ENCODE measurements at regions not wholly inside any gene's neighbourhood (a gene's known extent, or its start where the extent isn't known, plus 50 kb on each side); places are given as distances from the start of the nearest gene placed in this dataset.
A peak's percentile ranks its signal among the peaks of the same experiment; 100 is the strongest.

- intact Hi-C loops (cut with DNase I), result no loop called here
- TF ChIP-seq POLR2A (IDR thresholded peaks at IDR 0.05) (no peak), CTCF (IDR thresholded peaks at IDR 0.05) (no peak)
- DNase-seq, result peak in 2 of 7 donors; percentile 18 to 38
- no peak overlapping the region for H3K4me3 ChIP-seq
- WGBS, 4 donors, result 39 to 50% (median 46%) methylated on average over 1 of the region's 1 CpG
- H3K9me3 ChIP-seq (replicated peaks in 1 of 3), result no peaks in the 10 kb centered on the region
- no peaks in the 10 kb centered on the region for H3K4me1 ChIP-seq (replicated peaks in 1 of 2)
- H3K27ac ChIP-seq, result no peak overlapping the region
- no peaks in the 10 kb centered on the region for H3K27me3 ChIP-seq
- H3K36me3 ChIP-seq (replicated peaks in 1 of 2), result no peaks in the 10 kb centered on the region
Observed at GRCh38 chr18:61963705-61964104, 70.9 kb upstream of the RNF152 start.

GRCh38 chr18:61957801-61958516, 65.2 kb upstream of the RNF152 start:
- intact Hi-C loops (cut with DNase I), result no loop called here
- Histone ChIP-seq H3K27ac (no peak overlapping the region), H3K27me3 (no peaks in the 10 kb centered on the region), H3K9me3 (replicated peaks in 1 of 3) (no peaks in the 10 kb centered on the region), H3K4me1 (replicated peaks in 1 of 2) (no peaks in the 10 kb centered on the region), H3K4me3 (no peak overlapping the region), H3K36me3 (replicated peaks in 1 of 2) (no peaks in the 10 kb centered on the region)
- WGBS, 4 donors, result 70 to 86% (median 77%) methylated on average over 9 to 13 of the region's 13 CpGs
- DNase-seq, result no peak
- TF ChIP-seq CTCF (IDR thresholded peaks at IDR 0.05) (no peak), POLR2A (IDR thresholded peaks at IDR 0.05) (no peak)

GRCh38 chr18:61955644-61956043, 62.8 kb upstream of the RNF152 start:
- Histone ChIP-seq H3K36me3 (replicated peaks in 1 of 2) (no peaks in the 10 kb centered on the region), H3K9me3 (replicated peaks in 1 of 3) (no peaks in the 10 kb centered on the region), H3K4me3 (no peak overlapping the region), H3K4me1 (replicated peaks in 1 of 2) (no peaks in the 10 kb centered on the region), H3K27me3 (no peaks in the 10 kb centered on the region), H3K27ac (no peak overlapping the region)
- DNase-seq, result no peak
- 57 to 70% (median 63%) methylated on average over 2 of the region's 2 CpGs for WGBS, 4 donors
- TF ChIP-seq CTCF (IDR thresholded peaks at IDR 0.05) (no peak), POLR2A (IDR thresholded peaks at IDR 0.05) (no peak)
- intact Hi-C loops (cut with DNase I), result no loop called here

- Histone ChIP-seq H3K36me3 (replicated peaks in 1 of 2) (no peaks in the 10 kb centered on the region), H3K4me3 (no peak overlapping the region), H3K4me1 (replicated peaks in 1 of 2) (no peaks in the 10 kb centered on the region), H3K27me3 (no peaks in the 10 kb centered on the region), H3K9me3 (replicated peaks in 1 of 3) (no peaks in the 10 kb centered on the region), H3K27ac (no peak overlapping the region)
- DNase-seq, result no peak
- intact Hi-C loops (cut with DNase I), result no loop called here
- TF ChIP-seq CTCF (IDR thresholded peaks at IDR 0.05) (no peak), POLR2A (IDR thresholded peaks at IDR 0.05) (no peak)
- WGBS, 4 donors, result 76 to 96% (median 88%) methylated on average over 5 of the region's 5 CpGs
Observed at GRCh38 chr18:61954096-61954746, 61.4 kb upstream of the RNF152 start.
